Kidney epithelial cell (primary cell): ENCODE measurements at regions not wholly inside any gene's neighbourhood (a gene's known extent, or its start where the extent isn't known, plus 50 kb on each side); places are given as distances from the start of the nearest gene placed in this dataset.

Experiments
- DNase-seq: peaks from one replicate; pipeline ENCODE4 v3.0.0-alpha.2; 2010; ENCODE audit warnings: low read depth
- H3K27me3 ChIP-seq: 2 replicates; pipeline ENCODE4 v1.6.0; 2011; ENCODE audit warnings: low read length; ENCODE audit not compliant: control insufficient read depth, insufficient read depth
- H3K36me3 ChIP-seq: 2 replicates; pipeline ENCODE4 v1.5.1; 2011; ENCODE audit warnings: low read length; ENCODE audit not compliant: control insufficient read depth, insufficient read depth
- H3K4me3 ChIP-seq: 2 replicates; pipeline ENCODE4 v1.5.1; 2011; ENCODE audit warnings: low read depth, mild to moderate bottlenecking, control low read depth, low read length
- CTCF ChIP-seq: IDR thresholded peaks from 2 replicates; pipeline ENCODE4 v1.5.1; 2011; ENCODE audit warnings: mild to moderate bottlenecking, moderate library complexity, low read length, control low read depth, inconsistent platforms; ENCODE audit not compliant: insufficient read depth, poor library complexity, severe bottlenecking

- H3K27me3 ChIP-seq, result no peaks in the 10 kb centered on the region
- H3K4me3 ChIP-seq, result no peak overlapping the region
- no peak for DNase-seq
- TF ChIP-seq CTCF, result no peak
- H3K36me3 ChIP-seq, result no peaks in the 10 kb centered on the region
Measured at GRCh38 chr9:87294126-87294525, 203.5 kb upstream of the DAPK1 start.

GRCh38 chr9:87300915-87301314, 196.8 kb upstream of the DAPK1 start:
- no peak for DNase-seq
- no peak overlapping the region for H3K4me3 ChIP-seq
- H3K36me3 ChIP-seq, result no peaks in the 10 kb centered on the region
- no peak for TF ChIP-seq CTCF
- no peaks in the 10 kb centered on the region for H3K27me3 ChIP-seq

- no peak for TF ChIP-seq CTCF
- no peak overlapping the region for H3K4me3 ChIP-seq
- H3K27me3 ChIP-seq, result no peaks in the 10 kb centered on the region
- DNase-seq, result no peak
- H3K36me3 ChIP-seq, result no peaks in the 10 kb centered on the region
Measured at GRCh38 chr9:87301371-87301770, 196.3 kb upstream of the DAPK1 start.

GRCh38 chr9:87305151-87305550, 192.5 kb upstream of the DAPK1 start:
- Histone ChIP-seq H3K4me3 (no peak overlapping the region), H3K27me3 (no peaks in the 10 kb centered on the region), H3K36me3 (no peaks in the 10 kb centered on the region)
- DNase-seq, result no peak
- no peak for TF ChIP-seq CTCF

GRCh38 chr9:87306006-87306405, 191.7 kb upstream of the DAPK1 start:
- TF ChIP-seq CTCF, result no peak
- Histone ChIP-seq H3K36me3 (no peaks in the 10 kb centered on the region), H3K27me3 (no peaks in the 10 kb centered on the region), H3K4me3 (no peak overlapping the region)
- no peak for DNase-seq

- DNase-seq, result no peak
- no peak for TF ChIP-seq CTCF
- Histone ChIP-seq H3K27me3 (no peaks in the 10 kb centered on the region), H3K4me3 (no peak overlapping the region), H3K36me3 (no peaks in the 10 kb centered on the region)
Measured at GRCh38 chr9:87307848-87308247, 189.8 kb upstream of the DAPK1 start.
